GM21825 (cell line): ENCODE measurements at regions not wholly inside any gene's neighbourhood (a gene's known extent, or its start where the extent isn't known, plus 50 kb on each side); places are given as distances from the start of the nearest gene placed in this dataset.
"Not testable (repeated sequence)": the region's sequence is repeated elsewhere in the genome, so short reads cannot be mapped to it uniquely, and the experiment has no call there.

ENCODE experiments used
- ATAC-seq: cut with Tn5 transposase; IDR thresholded peaks from one replicate; pipeline ENCODE4 v1.9.1; 2021; ENCODE audit warnings: mild to moderate bottlenecking, moderate library complexity; ENCODE audit not compliant: unreplicated experiment

GRCh38 chr19:23597661-23598060, 89.4 kb downstream of the ZNF675 start:
- no peak for ATAC-seq

- ATAC-seq: no peak
Measured at GRCh38 chr19:23596872-23597271, 90.1 kb downstream of the ZNF675 start.

- ATAC-seq: not testable (repeated sequence)
Measured at GRCh38 chr19:23594311-23594710, 92.7 kb downstream of the ZNF675 start.

GRCh38 chr19:23587546-23587945, 99.5 kb downstream of the ZNF675 start:
- ATAC-seq: no peak

GRCh38 chr19:23577501-23577900, 109.5 kb downstream of the ZNF675 start:
- no peak for ATAC-seq

- ATAC-seq: no peak
Measured at GRCh38 chr19:23571175-23571574, 115.8 kb downstream of the ZNF675 start.

- not testable (repeated sequence) for ATAC-seq
Measured at GRCh38 chr19:23568116-23568515, 118.9 kb downstream of the ZNF675 start.

- ATAC-seq: no peak
Measured at GRCh38 chr19:23565256-23565655, 121.8 kb downstream of the ZNF675 start.

GRCh38 chr19:23563326-23563725, 123.7 kb downstream of the ZNF675 start:
- no peak for ATAC-seq

GRCh38 chr19:23561341-23561740, 125.7 kb downstream of the ZNF675 start:
- ATAC-seq: no peak

- ATAC-seq: no peak
Measured at GRCh38 chr19:23560051-23560450, 127.0 kb downstream of the ZNF675 start.

GRCh38 chr19:23558541-23558940, 128.5 kb downstream of the ZNF675 start:
- no peak for ATAC-seq

GRCh38 chr19:23557381-23557780, 129.6 kb downstream of the ZNF675 start:
- ATAC-seq: no peak

GRCh38 chr19:23554548-23554947, 132.5 kb downstream of the ZNF675 start:
- no peak for ATAC-seq

GRCh38 chr19:23550102-23550501, 136.9 kb downstream of the ZNF675 start:
- ATAC-seq: not testable (repeated sequence)

GRCh38 chr19:23547816-23548430, 139.1 kb downstream of the ZNF675 start:
- ATAC-seq: no peak

- ATAC-seq: no peak
Measured at GRCh38 chr19:23547156-23547555, 139.9 kb downstream of the ZNF675 start.

GRCh38 chr19:23543351-23543750, 143.7 kb downstream of the ZNF675 start:
- ATAC-seq: no peak

- no peak for ATAC-seq
Measured at GRCh38 chr19:23542562-23542961, 144.4 kb downstream of the ZNF675 start.

- no peak for ATAC-seq
Measured at GRCh38 chr19:23541991-23542390, 145.0 kb downstream of the ZNF675 start.

GRCh38 chr19:23540180-23540579, 144.9 kb upstream of the ZNF91 start:
- ATAC-seq: not testable (repeated sequence)

GRCh38 chr19:23539499-23539898, 144.2 kb upstream of the ZNF91 start:
- ATAC-seq: no peak

- not testable (repeated sequence) for ATAC-seq
Measured at GRCh38 chr19:23537136-23537535, 141.9 kb upstream of the ZNF91 start.
